ENCODE measurements at regions not wholly inside any gene's neighbourhood (a gene's known extent, or its start where the extent isn't known, plus 50 kb on each side); places are given as distances from the start of the nearest gene placed in this dataset.

GRCh38 chr5:3010953-3011763 lies 259.7 kb upstream of the IRX2 start (continued):
- TF ChIP-seq CTCF (conservative IDR thresholded peaks at IDR 0.05; ENCODE audit: low read depth in 2 of 2) (no peak), NANOG (IDR thresholded peaks at IDR 0.05; ENCODE audit: borderline replicate concordance) (no peak), ETS1 (IDR thresholded peaks at IDR 0.05) (no peak), ZNF114 (CRISPR knock-in tag; IDR thresholded peaks at IDR 0.05) (no peak)

DNA sequence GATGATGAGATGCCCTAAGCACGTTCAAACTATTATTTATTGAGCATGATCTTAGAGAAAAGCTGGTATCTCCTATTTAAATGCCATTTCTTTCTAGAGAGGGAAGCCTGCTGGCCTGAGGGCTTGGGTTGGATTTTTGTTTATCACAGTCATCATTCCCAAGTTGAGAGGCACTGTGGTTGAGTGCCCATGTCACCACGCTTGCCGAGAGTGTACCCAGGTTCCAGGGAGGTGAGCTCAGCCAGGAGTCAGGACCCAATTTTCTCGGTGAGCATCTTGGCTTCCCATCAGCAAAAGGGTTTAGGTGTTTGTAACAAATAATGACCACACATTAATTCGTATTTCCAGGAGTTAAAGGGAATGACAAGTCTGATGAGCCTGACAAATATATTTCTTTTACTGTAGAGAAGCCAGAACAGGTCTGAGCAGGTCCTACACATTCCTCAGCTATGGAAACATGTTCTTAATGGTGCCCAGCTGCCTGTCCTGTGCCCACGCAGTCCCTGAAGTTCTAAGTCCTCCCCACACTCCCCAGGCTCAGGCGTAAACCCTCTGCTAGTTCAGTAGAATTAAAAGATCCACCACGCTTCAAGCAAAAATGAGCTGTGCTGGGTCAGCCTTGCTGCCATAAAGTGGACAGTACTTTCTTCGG lies 258.9 kb upstream of the IRX2 start:
- Mint-ChIP-seq H3K9me3 (peaks cover 2% of the 10 kb centered on the region; the same call in 2 of the 3 replicates), H3K36me3 (ENCODE audit: low read depth) (no peaks in the 10 kb centered on the region), H3K27ac (no peak overlapping the region), H3K27me3 (ENCODE audit: insufficient read depth, low read depth, poor library complexity) (peaks cover 7% of the 10 kb centered on the region), H3K4me1 (no peaks in the 10 kb centered on the region), H3K4me3 (no peak overlapping the region)
- Histone ChIP-seq H3K27ac (ENCODE audit: low read depth) (no peak overlapping the region), H3F3A (replicated peaks; ENCODE audit: low read depth) (no peaks in the 10 kb centered on the region), H3K79me2 (replicated peaks; ENCODE audit: insufficient read depth) (no peaks in the 10 kb centered on the region), H3K36me3 (ENCODE audit: insufficient read depth) (no peaks in the 10 kb centered on the region), H3K4me3 (no peak overlapping the region), H3K9me2 (ENCODE audit: insufficient read depth) (0 out of 2 replicates have a peak, but pooled peaks cover 4% of the 10 kb centered on the region), H4K20me1 (replicated peaks; ENCODE audit: insufficient read depth) (no peaks in the 10 kb centered on the region), H2AFZ (no peak overlapping the region), H3K4me1 (ENCODE audit: insufficient read depth) (no peaks in the 10 kb centered on the region), H3K4me2 (no peak overlapping the region), H3K27me3 (ENCODE audit: insufficient read depth) (no peaks in the 10 kb centered on the region)
- no peak for ATAC-seq
- no peak for DNase-seq (ENCODE audit: low spot score)
- TF ChIP-seq REST (IDR thresholded peaks at IDR 0.05; ENCODE audit: unreplicated experiment) (no peak), STAT1 (IDR thresholded peaks at IDR 0.05; ENCODE audit: unreplicated experiment) (no peak), CTCF (conservative IDR thresholded peaks at IDR 0.05; ENCODE audit: low read depth in 2 of 2) (no peak), ETS1 (IDR thresholded peaks at IDR 0.05) (no peak), CREB1 (CRISPR knock-in tag; IDR thresholded peaks at IDR 0.05; ENCODE audit: low read depth) (no peak)
